GM12873 (cell line): ENCODE measurements at regions not wholly inside any gene's neighbourhood (a gene's known extent, or its start where the extent isn't known, plus 50 kb on each side); places are given as distances from the start of the nearest gene placed in this dataset.

Source experiments
- TF ChIP-seq, protein P1 (sequence below): IDR thresholded peaks from 2 replicates; pipeline ENCODE4 v1.5.1; 2012; ENCODE audit warnings: low read depth, mild to moderate bottlenecking, moderate library complexity, low read length, control low read depth; ENCODE audit not compliant: insufficient read depth; ENCODE audit errors: missing control alignments

DNA sequence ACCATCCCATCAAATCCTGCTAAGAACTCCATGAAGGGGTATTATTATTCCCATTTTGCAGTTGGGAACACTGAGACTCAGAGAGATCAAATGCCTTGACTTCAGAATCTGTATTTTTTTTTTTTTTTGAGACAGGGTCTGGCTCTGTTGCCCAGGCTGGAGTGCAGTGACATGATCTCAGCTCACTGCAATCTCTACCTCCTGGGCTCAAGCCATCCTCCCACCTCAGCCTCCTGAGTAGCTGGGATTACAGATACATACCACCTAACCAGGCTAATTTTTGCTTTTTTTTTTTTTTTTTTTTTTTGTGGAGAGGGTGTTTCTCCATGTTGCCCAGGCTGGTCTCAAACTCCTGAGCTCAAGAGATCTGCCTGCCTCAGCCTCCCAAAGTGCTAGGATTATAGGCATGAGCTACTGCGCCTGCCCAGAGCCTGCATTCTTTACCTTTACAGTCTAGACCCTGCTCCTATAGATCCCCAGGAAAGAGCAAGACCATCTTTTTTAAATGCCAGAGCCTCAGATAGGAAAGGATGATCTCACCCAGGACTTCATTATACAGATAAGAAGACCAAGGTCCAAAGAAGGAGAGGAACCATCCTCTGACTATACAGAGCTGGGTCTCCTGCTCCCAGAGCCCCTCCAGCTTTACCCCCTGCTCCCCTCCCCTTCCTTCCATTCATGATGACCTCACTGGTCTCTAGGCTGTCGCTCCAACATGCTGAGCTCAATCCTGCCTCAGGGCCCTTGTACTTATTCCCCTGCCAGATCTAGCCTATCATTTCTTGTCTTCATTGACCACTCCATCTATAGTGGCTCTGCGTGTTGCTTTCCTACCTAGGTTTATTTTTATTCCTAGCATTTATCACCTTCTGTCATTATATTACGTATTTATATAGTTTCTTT, 138.6 kb downstream of the CEBPB start:
- TF ChIP-seq, protein P1, sequence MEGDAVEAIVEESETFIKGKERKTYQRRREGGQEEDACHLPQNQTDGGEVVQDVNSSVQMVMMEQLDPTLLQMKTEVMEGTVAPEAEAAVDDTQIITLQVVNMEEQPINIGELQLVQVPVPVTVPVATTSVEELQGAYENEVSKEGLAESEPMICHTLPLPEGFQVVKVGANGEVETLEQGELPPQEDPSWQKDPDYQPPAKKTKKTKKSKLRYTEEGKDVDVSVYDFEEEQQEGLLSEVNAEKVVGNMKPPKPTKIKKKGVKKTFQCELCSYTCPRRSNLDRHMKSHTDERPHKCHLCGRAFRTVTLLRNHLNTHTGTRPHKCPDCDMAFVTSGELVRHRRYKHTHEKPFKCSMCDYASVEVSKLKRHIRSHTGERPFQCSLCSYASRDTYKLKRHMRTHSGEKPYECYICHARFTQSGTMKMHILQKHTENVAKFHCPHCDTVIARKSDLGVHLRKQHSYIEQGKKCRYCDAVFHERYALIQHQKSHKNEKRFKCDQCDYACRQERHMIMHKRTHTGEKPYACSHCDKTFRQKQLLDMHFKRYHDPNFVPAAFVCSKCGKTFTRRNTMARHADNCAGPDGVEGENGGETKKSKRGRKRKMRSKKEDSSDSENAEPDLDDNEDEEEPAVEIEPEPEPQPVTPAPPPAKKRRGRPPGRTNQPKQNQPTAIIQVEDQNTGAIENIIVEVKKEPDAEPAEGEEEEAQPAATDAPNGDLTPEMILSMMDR = no peak

DNA sequence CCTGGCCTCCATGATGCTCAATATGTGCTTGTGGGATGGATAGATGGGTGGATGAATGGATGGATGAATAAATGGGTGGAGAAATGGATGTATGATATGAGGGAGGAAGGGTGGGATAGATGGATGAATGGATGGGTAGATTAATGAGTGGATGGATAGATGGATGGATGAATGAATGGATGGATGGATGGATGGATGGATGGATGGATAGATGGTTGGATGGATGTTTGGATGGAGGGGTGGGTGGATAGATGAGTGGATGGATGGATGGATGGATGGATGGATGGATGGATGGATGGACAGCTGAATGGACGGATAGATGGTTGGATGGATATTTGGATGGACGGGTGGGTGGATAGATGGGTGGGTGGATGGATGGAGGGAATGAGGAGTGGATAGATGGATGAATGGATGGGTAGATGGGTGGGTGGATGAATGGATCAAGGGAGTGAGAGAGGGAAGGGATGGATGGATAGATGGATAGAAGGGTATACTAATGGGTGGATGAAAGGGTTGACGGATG, 139.4 kb downstream of the CEBPB start:
- TF ChIP-seq, protein P1 = no peak

DNA sequence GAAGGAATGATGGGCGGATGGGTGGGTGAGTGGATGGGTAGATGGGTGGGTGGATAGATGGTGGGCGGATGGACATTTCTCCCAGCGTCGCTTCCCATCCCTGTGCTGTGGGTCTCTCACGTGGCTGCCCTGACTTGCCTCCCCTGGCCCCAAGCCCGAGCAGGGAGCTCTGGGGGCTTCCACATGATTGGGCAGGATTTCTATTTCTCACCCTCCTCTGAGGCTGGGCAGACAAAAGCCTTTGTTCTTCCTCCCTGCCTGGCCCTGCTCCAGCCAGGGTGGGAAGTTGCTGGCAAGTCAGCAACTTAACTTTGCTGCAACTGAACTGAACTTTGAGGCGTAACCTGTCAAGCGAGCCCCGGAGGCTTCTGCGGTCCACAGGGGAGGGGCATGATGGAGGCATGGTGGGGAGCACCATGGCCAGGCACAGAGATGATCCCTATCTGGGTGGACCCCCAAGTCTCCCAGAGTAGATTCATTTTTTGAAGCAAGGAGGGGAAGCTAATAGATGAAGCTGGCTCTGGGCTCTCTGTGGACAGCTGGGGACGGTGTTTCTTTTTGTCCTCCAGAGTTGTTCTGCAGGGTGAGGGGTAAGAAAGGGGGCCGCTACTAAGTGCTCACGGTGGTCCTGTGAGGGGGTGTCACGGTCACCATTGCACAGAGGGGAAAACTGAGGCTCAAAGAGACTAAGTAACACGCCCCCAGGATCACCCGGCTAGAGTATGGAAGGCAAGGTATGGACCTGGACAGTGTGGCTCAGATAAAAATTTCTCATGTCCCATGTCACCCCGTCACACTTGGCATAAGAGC, 140.1 kb downstream of the CEBPB start:
- TF ChIP-seq, protein P1 = no peak

DNA sequence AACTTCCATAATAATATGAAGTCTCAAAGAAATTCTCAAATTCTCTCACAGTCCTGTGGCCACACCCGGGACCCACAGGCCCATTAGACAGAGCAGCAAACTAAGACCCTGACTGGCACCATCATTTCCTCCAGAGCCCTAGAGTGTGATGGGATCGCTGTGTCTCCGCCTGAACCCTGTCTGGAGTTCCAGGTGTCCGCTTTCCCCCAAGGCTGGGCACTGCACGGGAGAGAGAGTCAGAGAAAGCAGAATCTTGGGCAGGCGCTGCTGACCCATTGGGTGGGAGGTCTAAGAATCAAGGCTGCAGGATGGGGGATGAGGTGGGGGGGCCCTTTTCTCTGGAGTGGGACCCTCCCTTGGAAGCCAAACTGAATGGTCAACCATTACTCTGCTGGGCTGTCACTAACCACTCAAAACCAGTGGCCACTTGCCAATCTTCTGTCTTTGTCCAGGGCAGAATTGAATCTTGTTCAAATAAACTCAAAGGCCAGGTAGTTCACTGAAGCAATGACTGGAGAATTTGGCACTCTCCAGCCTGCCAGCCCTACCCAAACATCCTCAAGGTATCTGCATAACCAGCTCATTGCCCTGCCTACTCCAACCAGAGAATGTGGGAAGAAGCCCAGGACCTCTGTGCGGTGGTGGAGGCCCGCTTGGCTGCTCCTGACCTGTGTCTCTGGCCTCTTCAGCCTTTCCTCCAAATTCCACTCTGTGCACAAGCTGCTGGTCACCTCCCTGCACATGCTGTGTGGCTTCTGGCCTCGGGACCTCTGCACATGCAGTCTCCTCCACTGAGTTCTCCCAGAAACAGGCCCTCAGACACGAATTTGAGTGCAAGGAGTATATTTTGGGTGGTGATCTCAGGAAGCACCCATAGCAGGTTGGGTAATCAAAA, 141.1 kb downstream of the CEBPB start:
- TF ChIP-seq, protein P1 = no peak

DNA sequence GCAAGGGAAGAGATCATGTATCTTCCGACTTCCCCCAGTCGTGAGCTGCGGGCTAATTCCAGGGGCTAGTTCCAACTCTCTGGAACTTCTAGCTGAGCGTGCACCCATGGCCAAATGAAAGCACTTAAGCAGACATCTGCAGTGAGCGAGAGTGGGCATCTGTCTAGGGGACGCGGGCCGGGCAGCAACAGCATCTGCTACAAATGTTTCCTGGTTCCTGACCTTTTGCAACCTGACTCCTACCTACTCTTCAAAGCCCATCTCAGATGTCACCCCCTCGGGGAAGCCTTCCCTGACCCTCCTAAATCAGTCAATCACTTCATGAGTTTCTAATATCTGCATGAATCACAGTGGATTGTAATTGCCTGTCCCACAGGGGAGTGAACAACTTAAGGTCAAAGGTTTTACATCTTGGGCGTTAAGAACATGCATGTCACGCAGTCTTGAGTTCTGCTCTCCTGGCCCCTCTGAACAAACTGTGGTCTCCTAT, 141.9 kb downstream of the CEBPB start:
- TF ChIP-seq, protein P1 = no peak

- TF ChIP-seq, protein P1 = no peak
These were observed 142.6 kb downstream of the CEBPB start for GRCh38 chr20:50333131-50333670.
